ENCODE measurements at regions not wholly inside any gene's neighbourhood (a gene's known extent, or its start where the extent isn't known, plus 50 kb on each side); places are given as distances from the start of the nearest gene placed in this dataset.
"Not testable (repeated sequence)": the region's sequence is repeated elsewhere in the genome, so short reads cannot be mapped to it uniquely, and the experiment has no call there.

DNA sequence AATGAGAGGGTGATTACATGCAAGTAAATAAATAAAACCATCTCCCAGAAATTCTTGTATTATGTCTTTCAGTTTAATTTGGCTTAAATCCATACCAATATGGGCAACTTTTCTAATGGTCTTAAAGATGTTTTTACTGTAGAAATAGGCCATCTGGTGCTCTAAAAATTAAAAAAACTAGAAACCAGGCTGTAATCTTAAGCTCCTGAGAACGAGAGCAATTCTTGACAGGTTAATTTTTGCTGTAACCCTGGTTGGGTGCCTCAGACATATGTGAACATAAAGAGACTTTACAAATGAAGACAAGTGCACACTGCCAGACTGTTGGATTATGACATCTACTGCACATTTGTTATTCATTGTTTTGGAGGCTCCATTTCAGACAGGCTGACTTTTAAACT is 246.8 kb upstream of the DAB2 start:
- DNase-seq, result no peak

DNA sequence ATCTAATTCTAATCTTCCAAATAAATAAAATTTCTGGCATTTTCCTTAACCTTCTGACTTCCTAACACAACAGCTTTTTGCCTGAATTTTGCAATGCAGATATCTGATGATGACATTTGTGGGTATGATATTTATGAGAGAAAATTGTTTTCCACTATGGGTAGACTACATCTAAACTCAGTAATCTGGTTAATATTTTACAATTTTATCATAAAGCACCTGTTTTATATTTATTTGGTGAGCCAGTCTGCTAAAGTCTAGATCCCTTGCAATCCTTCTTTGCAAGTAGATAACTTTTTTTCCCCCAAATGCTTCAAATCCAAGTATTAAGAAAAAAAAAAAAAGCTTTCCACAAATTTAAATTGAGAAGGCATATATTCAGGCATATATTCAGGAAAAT is 246.2 kb upstream of the DAB2 start:
- DNase-seq, result no peak

DNA sequence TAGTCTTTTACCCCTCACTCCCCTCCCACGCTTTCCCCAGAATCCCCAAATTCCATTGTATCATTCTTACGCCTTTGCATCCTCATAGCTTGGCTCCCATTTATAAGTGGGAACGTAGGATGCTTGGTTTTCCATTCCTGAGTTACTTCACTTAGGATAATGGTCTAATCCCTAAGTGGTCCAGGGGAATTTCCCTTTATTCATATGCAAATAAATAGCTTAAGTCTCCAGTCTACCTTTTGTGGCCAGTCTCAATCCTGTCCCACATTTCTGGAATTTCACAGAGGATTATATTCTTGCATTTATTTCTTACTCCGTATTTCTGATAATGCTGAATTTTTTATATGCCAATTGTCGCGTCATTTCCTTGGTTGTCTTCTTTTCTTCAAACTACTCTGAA is 245.6 kb upstream of the DAB2 start:
- no peak for DNase-seq

DNA sequence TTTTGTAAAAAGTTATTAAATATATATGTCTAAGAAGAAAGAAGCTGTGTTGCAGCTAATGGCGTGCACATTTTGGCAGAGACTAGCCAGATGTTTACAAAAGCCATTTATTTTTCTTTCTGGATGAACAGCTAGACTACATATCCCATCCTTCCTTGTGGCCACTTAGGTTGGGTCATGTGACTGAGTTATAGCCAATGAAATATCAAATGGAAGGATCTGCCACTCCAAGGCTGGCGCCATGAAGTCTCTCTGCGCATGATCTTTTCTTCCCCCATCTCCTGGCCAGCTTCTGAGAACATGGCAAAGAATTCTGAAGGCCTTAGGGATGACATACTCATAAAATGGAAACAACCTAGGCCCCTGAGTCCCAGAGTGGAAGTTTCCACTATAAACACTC is 244.2 kb upstream of the DAB2 start:
- DNase-seq, result no peak

DNA sequence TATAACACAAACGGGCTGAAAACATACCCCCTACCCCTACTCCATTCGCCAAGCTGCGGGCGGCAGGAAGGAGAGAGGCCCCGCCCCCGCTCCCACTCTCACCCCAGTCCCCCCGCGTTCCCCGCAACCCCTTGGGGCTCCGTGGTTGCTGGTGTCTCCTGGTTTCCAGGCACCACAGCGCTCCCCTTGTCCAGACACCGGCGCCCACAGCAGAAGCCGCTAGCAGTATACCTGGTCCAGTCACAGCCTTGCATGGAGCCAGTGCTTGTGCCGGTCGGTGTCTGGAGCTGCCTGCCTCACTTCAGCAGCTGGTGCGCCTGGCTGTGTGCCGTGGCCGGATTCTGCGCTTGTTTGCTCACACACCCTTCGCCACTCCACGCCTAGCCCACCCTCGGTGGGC is 240.5 kb upstream of the DAB2 start:
- DNase-seq, result no peak

DNA sequence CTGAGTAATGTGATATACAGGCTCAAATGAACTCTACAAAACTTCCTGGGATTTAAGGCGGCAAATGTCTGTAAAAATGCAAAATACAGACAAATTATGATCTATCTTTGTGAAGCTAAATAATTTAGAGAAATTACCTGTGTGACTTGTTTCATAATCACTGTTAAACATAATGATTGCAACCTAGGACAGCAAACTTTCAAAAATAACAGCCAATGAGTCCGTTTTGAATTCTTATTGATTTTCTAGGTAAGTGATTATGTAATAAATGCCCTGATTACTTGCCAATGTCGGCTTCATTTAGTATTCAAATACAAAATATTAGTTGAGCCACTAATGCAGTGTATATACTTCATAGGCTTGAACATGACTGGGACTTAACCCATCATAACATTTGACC is 238.2 kb upstream of the DAB2 start:
- DNase-seq, result no peak

DNA sequence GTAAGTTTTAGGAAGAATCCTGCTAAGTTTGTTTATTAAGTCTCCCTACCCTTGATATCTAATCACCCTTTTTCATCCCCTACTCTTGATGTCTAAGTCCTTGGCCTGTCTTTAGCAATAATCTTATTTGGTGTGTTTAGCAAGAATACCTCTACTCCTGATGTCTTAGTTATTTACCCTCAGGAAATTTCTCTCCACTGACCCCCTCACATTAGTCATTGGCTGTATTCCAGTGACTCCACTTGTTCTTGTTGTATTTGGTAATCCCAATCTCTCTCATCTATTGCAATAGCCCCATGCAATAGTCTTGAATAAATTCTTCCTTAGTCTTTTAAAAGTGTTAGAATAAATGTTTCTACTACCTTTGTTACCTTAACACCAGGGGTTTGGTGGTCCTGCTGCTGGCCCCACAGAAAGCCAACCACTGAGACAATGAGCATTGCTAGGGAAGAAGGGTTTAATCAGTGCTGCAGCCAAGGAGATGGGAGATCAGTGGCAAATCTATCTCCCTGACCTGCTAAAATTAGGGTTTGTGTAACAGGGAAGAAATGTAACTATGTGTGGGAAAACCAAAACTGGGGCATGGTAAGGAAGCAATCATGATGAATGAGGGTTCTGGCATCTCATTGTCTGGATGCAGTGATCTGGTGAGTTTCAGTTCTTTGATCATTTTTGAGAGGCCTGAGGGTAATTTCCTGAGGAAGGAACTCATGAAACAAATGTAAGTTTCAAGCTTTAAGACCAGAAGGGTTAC is 236.4 kb upstream of the DAB2 start:
- DNase-seq, result no peak

DNA sequence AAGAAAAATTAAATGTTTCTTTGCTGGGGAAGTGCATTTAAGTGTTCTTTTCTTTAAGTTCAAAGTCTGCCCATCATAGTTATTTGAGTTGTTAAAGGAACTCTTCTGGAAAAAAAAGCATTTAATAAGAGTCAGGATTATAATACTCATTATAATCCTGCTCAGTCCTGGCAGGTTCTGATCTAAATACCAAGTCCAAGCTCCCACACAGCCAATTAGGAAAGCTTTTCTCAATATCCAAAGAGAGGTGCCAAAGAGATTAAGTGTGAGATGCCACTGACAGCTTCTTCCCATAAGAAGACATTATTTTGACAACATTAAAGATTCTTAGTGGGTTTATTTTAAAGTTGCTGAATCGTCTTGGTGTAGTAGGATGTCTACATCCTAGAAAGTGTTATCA is 235.2 kb upstream of the DAB2 start:
- DNase-seq, result no peak

DNA sequence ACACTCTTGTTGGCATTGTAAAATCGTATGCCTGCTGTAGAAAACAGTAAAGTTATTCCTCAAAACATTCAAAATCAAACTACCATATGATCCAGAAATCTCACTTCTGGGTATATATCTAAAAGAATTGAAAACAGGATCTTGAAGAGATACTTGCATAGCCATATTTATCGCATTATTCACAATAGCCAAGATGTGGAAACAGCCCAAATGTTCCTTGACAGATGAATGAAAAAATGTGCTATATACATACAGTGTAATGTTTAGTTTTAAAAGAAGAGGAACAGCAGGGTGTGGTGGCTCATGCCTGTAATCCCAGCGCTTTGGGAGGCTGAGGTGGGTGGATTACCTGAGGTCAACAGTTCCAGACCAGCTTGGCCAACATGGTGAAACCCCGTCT is 234.1 kb upstream of the DAB2 start:
- DNase-seq, result no peak

DNA sequence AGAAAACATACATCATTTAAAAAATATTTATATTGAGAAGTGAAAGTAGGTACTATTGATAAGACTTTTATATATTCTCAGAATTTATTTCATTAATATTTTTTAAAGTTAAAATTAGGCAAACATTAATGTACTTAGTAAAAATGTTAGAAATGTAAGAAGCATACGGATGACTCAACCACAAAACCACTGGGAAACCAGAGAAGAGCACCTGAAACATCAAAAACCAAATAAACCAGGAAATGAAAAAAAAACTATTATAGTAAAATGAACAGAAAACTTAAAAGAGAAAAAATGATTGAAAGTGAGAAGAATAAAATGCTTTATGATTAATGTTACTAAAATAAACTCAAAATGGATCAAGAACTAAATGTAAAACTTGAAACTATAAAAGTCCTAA is 233.2 kb upstream of the DAB2 start:
- no peak for DNase-seq

DNA sequence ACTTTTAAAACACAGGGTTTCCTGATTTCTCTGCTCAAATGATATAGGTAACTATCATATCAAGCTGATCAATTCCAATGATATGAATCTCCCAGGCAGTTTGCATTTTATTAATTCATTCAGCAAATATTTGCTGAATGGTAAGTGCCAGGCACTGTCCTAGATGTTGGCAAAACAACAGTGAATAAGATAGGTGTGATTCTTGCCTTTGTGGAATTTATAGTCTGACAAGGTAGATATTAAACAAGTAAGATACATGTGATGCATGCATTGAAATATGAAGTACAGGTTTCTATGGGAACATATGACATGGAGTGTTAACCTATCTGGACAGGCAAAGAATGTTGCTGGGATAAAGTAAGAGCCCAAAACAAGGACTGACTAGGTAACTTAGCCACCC is 231.8 kb upstream of the DAB2 start:
- DNase-seq, result no peak

DNA sequence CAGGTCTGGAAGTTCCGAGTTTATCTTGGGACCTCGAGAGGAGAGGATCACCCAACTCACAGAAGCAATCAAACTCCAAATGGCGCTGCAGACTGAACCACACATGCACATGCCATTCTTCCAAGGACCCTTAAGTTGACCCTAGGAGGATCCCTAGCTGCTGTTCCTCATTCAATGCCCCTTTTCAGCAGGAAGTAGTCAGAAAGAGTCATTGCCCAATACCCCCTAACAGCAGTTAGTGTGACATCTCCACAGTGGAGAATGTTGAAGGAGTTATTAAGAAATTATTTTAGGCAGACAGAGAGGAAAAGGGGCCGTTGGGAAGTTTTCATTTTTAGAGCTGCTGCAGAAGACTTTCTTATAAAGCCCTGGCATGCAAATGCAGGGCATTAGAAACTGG is 229.9 kb upstream of the DAB2 start:
- no peak for DNase-seq

DNA sequence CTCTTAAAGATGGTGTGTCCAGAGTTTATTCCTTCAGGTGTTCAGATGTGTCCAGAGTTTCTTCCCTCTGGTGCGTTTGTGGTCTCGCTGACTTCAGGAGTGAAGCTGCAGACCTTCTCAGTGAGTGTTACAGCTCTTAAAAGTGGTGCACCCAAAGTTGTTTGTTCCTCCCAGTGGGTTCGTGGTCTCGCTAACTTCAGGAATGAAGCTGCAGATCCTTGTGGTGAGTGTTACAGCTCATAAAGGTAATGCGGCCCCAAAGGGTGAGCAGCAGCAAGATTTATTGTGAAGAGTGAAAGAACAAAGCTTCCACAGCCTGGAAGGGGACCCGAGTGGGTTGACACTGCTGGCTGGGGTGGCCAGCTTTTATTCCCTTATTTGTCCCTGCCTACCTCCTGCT is 227.7 kb upstream of the DAB2 start:
- not testable (repeated sequence) for DNase-seq

DNA sequence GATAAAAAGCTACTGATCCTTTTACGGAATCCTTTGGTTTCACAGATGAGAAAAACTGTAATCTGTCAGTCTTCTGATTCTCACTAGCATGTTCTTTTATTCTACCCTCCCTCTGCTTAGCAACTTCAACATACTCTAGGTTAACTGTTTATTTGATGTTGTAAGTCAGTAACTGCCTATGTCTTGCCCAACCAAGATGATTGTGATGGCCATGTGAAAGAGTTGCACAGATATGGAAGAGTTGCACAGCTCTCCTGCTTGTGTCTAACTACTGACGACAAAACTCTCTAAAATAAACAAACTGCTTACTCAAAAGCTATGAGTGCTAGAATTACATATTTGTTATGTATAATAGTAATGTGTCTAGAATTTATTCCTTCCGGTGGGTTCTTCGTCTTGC is 227.3 kb upstream of the DAB2 start:
- DNase-seq, result no peak

DNA sequence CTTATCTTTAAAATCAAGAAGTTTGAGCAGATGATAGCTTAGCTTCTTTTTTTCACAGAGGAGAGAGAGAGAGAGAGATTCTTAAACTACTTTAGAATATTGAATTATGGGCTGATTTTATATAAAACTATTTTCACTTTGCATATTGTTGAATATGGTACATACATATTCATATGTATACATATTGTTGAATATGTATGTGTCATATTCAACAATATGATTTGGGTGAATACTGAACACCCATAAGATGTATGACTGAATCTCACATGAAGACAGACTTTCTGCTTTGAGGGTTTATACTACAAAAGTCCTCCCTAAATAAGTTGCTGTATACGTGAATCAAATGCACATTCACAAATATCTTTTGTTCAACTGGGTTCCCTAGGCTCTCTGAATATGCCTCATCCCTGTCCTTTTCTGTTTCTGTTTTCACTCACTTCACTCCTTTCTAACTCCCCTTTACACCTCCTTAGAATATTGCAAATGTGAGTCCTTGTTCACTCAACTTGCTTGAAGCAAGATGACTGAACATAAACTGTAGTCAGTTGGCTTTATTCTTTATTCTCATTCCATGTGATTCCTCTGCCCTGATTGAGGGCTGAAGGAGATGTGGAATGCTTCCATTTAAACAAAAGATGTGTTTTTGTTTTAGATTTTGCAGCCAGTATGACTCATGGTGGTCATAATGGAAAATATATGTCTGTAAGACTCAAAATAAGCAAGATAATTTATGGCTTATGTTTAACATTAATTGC is 225.4 kb upstream of the DAB2 start:
- DNase-seq, result no peak

DNA sequence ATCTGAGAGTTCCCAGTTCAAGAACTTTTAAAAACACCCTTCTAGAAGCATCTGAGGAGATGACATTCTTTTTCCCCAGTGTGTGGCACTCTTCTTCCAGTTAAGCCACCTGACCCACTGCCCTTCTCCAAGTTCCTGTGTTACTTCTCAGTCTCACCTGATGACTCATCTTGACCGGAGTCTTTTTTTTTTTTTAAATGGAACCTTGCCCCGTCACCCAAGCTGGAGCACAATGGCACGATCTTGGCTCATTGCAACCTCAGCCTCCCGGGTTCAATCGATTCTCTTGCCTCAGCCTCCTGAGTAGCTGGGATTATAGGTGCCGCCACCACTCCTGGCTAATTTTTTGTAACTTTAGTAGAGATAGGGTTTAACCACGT is 224.1 kb upstream of the DAB2 start:
- DNase-seq, result no peak

DNA sequence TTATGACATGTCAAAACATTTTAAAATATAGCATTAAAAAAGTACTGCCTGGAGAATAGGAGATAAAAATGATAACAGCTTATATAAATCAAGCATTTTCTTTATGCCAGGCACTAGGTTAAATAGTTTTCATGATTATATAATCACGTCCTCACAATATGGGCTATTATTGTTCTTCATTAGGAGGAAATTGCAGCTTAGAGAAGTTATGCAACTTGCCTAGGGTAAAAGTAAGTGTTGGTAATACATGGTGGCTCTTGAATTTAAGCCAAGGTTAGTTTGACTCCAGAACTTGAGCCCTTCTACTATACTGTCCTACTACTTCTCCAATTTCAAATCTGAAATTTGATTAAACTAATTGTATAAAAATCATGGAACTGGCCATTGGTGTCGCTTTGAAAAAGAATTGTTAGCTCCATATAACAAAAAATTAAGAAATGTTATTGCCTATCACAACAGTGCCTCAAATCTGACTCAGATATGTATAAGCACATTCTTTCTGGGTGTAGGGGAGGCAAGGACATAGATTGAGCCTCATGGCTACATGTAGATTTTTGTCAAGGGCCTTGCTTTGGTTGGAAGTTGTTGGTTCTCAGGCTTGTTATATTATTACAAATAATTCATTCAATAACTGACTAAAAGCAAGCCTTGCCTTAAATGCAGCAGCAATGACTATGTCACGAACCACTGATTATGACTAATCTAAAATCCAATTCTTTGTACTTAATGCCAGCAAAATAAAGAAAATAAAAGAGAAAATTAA is 223.5 kb upstream of the DAB2 start:
- no peak for DNase-seq

DNA sequence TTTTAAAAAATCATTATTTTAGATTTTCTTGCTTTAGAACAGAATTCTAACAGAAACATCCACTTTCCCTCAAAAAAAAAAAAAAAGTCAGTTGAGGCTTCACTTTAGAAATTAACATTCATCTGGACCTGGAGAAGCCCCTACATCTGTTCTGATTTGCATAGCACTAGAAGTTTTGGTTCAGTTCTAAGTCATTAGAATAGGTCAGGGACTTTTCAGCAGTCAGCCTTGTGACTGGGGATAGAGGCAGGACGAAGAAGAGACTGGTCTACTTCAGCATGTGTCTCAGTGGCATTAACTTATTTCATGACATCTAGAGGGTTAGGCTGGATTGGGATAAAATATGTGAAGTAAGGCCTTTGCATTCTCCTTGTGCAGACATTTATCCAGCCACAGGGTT is 215.8 kb upstream of the DAB2 start:
- no peak for DNase-seq

DNA sequence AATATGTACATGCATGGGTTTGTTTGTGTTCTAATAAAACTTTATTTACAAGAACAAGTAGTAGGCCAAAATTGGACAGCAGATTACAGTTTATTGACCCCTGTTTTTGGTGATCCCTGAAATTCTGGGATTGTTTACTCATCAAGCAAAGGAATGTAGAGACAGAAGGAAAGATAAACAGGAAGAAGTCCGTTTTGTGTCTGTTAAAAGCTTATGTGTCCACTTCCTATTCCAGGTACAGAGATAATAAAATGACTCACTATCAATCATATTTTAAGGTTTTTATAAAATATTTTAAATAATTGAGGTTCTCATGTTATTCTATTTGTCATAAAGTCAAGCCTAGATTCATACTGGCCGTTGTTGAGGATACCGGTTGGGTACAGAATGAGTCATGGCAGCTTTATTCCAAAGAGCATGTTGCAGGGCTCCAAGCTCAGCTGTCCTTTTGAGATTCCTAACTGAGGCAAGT is 214.9 kb upstream of the DAB2 start:
- DNase-seq, result no peak

DNA sequence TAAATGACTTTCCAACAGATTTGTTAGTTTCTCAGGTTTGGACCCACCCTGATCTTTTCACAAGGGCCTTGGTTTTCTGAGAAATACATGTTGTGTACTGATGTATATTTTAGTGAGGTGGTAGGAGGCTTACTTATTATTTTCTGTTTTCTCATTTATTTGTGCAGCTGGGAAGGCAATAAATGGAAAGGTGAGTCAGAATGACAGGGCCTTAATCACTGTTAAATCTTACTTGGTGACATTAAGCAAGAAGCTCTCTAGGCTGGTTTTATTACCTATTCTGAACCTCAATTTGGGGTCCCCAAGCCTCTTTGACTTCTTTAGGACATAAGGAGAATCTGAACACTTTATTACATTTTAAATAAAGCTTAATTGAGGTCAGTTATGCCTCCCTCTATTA is 214.0 kb upstream of the DAB2 start:
- DNase-seq, result no peak

DNA sequence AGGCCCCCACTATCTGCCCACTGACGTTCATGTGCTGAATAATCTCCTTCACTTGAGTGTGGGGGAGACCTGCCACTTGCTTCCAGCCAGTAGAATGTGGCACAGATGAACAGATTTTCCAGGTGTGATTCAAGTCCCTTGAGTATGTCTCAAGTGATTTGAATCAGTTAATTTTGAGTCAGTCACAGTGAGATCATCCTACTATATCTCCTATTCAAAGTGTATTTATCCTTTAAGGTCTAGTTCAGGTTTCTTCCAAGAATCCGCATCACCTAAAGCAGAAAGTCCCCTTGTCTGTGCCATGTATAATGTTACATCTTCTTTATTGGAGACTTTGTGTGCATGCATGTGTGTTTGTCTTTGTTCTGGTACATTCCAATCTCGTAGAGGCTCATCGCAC is 208.3 kb upstream of the DAB2 start:
- DNase-seq, result no peak

DNA sequence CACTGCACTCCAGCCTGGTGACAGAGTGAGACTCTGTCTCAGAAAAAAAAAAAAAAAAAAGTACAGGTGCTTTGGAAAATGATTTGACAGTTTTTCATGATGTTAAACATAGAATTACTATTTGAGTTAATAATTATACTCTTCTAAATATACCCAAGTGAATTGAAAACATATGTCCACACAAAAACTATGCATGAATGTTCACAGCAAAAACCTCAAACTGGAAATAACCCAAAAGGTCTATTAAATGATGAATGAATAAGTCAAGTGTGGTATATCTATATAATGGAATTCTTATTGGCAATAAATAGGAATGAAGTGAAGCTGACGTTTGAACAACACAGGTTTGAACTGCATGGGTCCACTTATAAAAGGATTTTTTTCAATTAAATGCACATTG is 207.2 kb upstream of the DAB2 start:
- DNase-seq, result no peak

DNA sequence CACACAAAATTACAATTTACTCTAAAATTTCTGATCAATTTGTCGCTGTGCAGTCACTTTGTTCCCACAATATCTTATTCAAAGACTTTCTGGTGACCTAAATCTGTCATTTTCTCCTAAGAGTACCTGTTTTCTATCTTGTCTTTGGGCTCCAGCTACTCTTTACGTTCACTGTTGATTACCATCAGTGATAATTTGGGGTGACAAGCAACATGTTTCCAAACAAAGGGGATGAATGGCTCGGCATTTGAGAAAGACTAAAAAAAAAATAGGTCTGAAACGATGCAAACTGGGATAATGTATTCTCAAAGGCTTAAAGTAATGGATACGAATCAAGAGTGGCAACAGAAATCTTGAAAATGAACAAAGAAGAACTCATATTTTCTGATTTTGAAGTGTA is 205.2 kb upstream of the DAB2 start:
- no peak for DNase-seq

DNA sequence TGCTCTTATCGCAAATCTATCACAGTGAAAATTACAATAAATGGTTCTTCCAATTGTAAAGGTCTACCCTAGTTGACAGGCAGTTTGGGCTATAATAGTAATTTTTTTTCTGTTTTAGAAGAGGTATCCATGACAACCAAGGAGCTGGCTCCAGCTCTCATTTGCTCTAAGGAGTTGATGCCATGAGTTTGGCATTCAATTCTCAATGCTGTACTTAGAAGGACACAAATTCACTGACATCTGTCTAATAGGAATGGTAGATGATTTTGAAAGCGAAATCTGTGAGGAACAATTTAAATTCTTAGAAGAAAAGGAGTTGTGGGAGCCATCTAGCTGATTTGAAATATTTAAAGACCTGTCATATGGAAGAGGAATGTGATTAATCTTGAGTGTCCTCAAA is 203.6 kb upstream of the DAB2 start:
- no peak for DNase-seq
